ENCODE measurements at regions not wholly inside any gene's neighbourhood (a gene's known extent, or its start where the extent isn't known, plus 50 kb on each side); places are given as distances from the start of the nearest gene placed in this dataset.

GRCh38 chrX:43176686-43177085 lies 398.7 kb upstream of the PPP1R2C start:
- Histone ChIP-seq H3K4me1 (no peaks in the 10 kb centered on the region), H3K36me3 (no peaks in the 10 kb centered on the region), H3K4me3 (no peak overlapping the region), H3K9me3 (no peaks in the 10 kb centered on the region), H3K27ac (no peak overlapping the region), H3K27me3 (no peaks in the 10 kb centered on the region)
- DNase-seq, result no peak
- TF ChIP-seq, protein P1, sequence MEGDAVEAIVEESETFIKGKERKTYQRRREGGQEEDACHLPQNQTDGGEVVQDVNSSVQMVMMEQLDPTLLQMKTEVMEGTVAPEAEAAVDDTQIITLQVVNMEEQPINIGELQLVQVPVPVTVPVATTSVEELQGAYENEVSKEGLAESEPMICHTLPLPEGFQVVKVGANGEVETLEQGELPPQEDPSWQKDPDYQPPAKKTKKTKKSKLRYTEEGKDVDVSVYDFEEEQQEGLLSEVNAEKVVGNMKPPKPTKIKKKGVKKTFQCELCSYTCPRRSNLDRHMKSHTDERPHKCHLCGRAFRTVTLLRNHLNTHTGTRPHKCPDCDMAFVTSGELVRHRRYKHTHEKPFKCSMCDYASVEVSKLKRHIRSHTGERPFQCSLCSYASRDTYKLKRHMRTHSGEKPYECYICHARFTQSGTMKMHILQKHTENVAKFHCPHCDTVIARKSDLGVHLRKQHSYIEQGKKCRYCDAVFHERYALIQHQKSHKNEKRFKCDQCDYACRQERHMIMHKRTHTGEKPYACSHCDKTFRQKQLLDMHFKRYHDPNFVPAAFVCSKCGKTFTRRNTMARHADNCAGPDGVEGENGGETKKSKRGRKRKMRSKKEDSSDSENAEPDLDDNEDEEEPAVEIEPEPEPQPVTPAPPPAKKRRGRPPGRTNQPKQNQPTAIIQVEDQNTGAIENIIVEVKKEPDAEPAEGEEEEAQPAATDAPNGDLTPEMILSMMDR (IDR thresholded peaks at IDR 0.05), result no peak
- intact Hi-C loops (cut with DNase I; ENCODE audit: low total_unique reads), result no loop called here

DNA sequence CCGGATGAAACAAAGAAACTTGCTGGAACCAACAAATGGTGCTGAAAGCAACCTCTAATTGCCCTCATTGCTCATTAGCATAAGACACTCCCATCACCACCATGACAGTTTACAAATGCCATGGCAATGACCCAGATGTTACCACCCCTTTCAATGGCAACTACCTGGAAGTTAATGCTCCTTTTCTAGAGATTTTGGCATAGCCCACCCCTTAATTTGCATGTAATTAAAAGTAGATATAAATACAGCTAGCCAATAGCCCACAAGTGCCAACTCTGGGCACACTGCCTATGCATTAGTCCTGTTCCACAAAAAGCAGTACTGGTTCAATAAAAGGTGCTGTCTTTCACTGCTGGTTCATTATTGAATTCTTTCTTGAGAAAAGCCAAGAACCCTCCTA lies 410.3 kb upstream of the PPP1R2C start:
- TF ChIP-seq, protein P1 (IDR thresholded peaks at IDR 0.05), result no peak
- H3K4me3 ChIP-seq, result no peak overlapping the region
- intact Hi-C loops (cut with DNase I; ENCODE audit: low total_unique reads), result no loop called here

GRCh38 chrX:43211570-43211969 lies 433.6 kb upstream of the PPP1R2C start:
- Histone ChIP-seq H3K27me3 (no peaks in the 10 kb centered on the region), H3K4me3 (no peak overlapping the region), H3K9me3 (peaks cover 0 to 5% (median 4%) of the 10 kb centered on the region in 3 donors), H3K36me3 (no peaks in the 10 kb centered on the region), H3K27ac (no peak overlapping the region), H3K4me1 (no peaks in the 10 kb centered on the region)
- DNase-seq, result no peak
- intact Hi-C loops (cut with DNase I; ENCODE audit: low total_unique reads), result no loop called here
- TF ChIP-seq, protein P1 (IDR thresholded peaks at IDR 0.05), result no peak

More for the DNA sequence above, 410.3 kb upstream of the PPP1R2C start:
- H3K9me3 ChIP-seq, result no peaks in the 10 kb centered on the region
- H3K27me3 ChIP-seq, result no peaks in the 10 kb centered on the region
- no peaks in the 10 kb centered on the region for H3K4me1 ChIP-seq
- no peak for DNase-seq
- no peaks in the 10 kb centered on the region for H3K36me3 ChIP-seq
- no peak overlapping the region for H3K27ac ChIP-seq

- intact Hi-C loops (cut with DNase I; ENCODE audit: low total_unique reads), result no loop called here
- TF ChIP-seq, protein P1 (IDR thresholded peaks at IDR 0.05), result no peak
- DNase-seq, result no peak
- H3K27me3 ChIP-seq, result no peaks in the 10 kb centered on the region
- H3K9me3 ChIP-seq, result peaks cover 0 to 5% (median 0%) of the 10 kb centered on the region in 3 donors
- H3K4me3 ChIP-seq, result no peak overlapping the region
- H3K36me3 ChIP-seq, result no peaks in the 10 kb centered on the region
- H3K27ac ChIP-seq, result no peak overlapping the region
- no peaks in the 10 kb centered on the region for H3K4me1 ChIP-seq
Measured at GRCh38 chrX:43218198-43218597, 437.9 kb upstream of the MAOA start.

DNA sequence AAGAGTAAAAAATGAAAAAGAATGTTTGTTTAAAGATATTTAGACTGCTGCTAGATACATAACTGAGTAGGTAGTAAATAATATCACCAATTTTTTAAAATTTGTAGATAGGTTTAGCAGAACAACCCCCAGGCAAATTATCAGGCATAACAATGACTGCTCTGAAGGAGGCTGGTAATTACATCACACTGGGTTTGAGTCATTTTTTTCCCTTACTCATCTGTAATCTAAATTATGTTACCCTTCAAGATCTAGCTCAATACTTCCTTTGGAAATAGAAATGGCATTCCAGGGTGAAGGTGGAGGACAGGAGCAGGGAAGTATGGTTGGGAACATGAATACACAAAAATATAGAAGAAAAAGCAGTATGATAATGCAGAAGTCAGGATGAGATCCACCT lies 431.6 kb upstream of the MAOA start:
- Histone ChIP-seq H3K4me3 (no peak overlapping the region), H3K9me3 (no peaks in the 10 kb centered on the region), H3K4me1 (no peaks in the 10 kb centered on the region), H3K27me3 (no peaks in the 10 kb centered on the region), H3K36me3 (no peaks in the 10 kb centered on the region), H3K27ac (no peak overlapping the region)
- TF ChIP-seq, protein P1 (IDR thresholded peaks at IDR 0.05), result no peak
- intact Hi-C loops (cut with DNase I; ENCODE audit: low total_unique reads), result no loop called here
- no peak for DNase-seq
